Endodermal cell (in vitro differentiated cells): ENCODE measurements at regions not wholly inside any gene's neighbourhood (a gene's known extent, or its start where the extent isn't known, plus 50 kb on each side); places are given as distances from the start of the nearest gene placed in this dataset.

Experiments used
- DNase-seq: peaks from one replicate; pipeline ENCODE4 v3.0.0-alpha.2; 2017
- H3K27ac ChIP-seq: 2 replicates; pipeline ENCODE4 v1.5.1; 2013; ENCODE audit warnings: mild to moderate bottlenecking, low read depth, low read length, moderate library complexity
- H3K27me3 ChIP-seq: 2 replicates; pipeline ENCODE4 v1.6.1; 2013; ENCODE audit warnings: mild to moderate bottlenecking, low read length, moderate library complexity; ENCODE audit not compliant: insufficient read depth, control insufficient read depth, poor library complexity, severe bottlenecking
- H3K36me3 ChIP-seq: 2 replicates; pipeline ENCODE4 v1.7.0; 2013; ENCODE audit warnings: mild to moderate bottlenecking, low read length, moderate library complexity; ENCODE audit not compliant: control insufficient read depth, insufficient read depth
- H3K4me1 ChIP-seq: one replicate; pipeline ENCODE4 v1.7.0; 2013; ENCODE audit warnings: low read length; ENCODE audit not compliant: control insufficient read depth, insufficient read depth
- H3K4me3 ChIP-seq: 2 replicates; pipeline ENCODE4 v1.5.1; 2013; ENCODE audit warnings: mild to moderate bottlenecking, low read length, moderate library complexity
- H3K9ac ChIP-seq: 2 replicates; pipeline ENCODE4 v1.6.1; 2013; ENCODE audit warnings: mild to moderate bottlenecking, low read length, moderate library complexity; ENCODE audit not compliant: poor library complexity, severe bottlenecking; ENCODE audit errors: extremely low read depth
- H3K9me3 ChIP-seq: 2 replicates; pipeline ENCODE4 v1.6.1; 2013; ENCODE audit warnings: mild to moderate bottlenecking, low read length, moderate library complexity; ENCODE audit not compliant: control insufficient read depth
- H3K27ac Mint-ChIP-seq: 2 replicates; pipeline ENCODE4 v1.8.0; 2020; ENCODE audit warnings: mixed read lengths
- H3K27me3 Mint-ChIP-seq: 2 replicates; pipeline ENCODE4 v1.8.0; 2021; ENCODE audit warnings: mild to moderate bottlenecking, mixed read lengths; ENCODE audit not compliant: insufficient read depth
- H3K36me3 Mint-ChIP-seq: 2 replicates; pipeline ENCODE4 v1.8.0; 2020; ENCODE audit warnings: low read depth, mixed read lengths
- H3K4me1 Mint-ChIP-seq: 2 replicates; pipeline ENCODE4 v1.8.0; 2020; ENCODE audit warnings: mixed read lengths
- H3K4me3 Mint-ChIP-seq: 2 replicates; pipeline ENCODE4 v1.8.0; 2020; ENCODE audit warnings: mild to moderate bottlenecking, moderate library complexity, mixed read lengths
- H3K9me3 Mint-ChIP-seq: 2 replicates; pipeline ENCODE4 v1.8.0; 2020; ENCODE audit warnings: mild to moderate bottlenecking, mixed read lengths
- CTCF ChIP-seq: fragments of 200-600 bp; sonication (generic); conservative IDR thresholded peaks from 2 replicates; pipeline ENCODE4 v1.5.0; 2021; ENCODE audit warnings: antibody characterized with exemption, mild to moderate bottlenecking
- WGBS, 2 experiments: methylation state at CpG; one replicate each; pipeline versions ENCODE4 v1.1.5 to v1.1.7; 2013; ENCODE audit warnings: missing lambda C conversion rate in 2 of 2, mixed read lengths in 1 of 2; ENCODE audit not compliant: insufficient coverage in 1 of 2, insufficient read length in 1 of 2; 5-methylcytosine and 5-hydroxymethylcytosine counted together

- no peaks in the 10 kb centered on the region for H3K4me1 ChIP-seq
- no peaks in the 10 kb centered on the region for H3K9me3 ChIP-seq
- WGBS, 2 experiments: 83 to 94% methylated on average over 3 of the region's 3 CpGs
- Mint-ChIP-seq H3K27ac (no peak overlapping the region), H3K4me1 (no peaks in the 10 kb centered on the region), H3K36me3 (no peaks in the 10 kb centered on the region), H3K27me3 (no peaks in the 10 kb centered on the region), H3K4me3 (no peak overlapping the region), H3K9me3 (no peaks in the 10 kb centered on the region)
- H3K9ac ChIP-seq: no peak overlapping the region
- H3K36me3 ChIP-seq: no peaks in the 10 kb centered on the region
- no peak for DNase-seq
- H3K27me3 ChIP-seq: no peaks in the 10 kb centered on the region
- no peak overlapping the region for H3K4me3 ChIP-seq
- TF ChIP-seq CTCF: no peak
- no peak overlapping the region for H3K27ac ChIP-seq
These were observed 350.2 kb upstream of the TSHZ3 start for GRCh38 chr19:31699421-31699820.

GRCh38 chr19:31701146-31701545, 351.9 kb upstream of the TSHZ3 start:
- no peaks in the 10 kb centered on the region for H3K27me3 ChIP-seq
- Mint-ChIP-seq H3K4me1 (no peaks in the 10 kb centered on the region), H3K27me3 (no peaks in the 10 kb centered on the region), H3K27ac (no peak overlapping the region), H3K4me3 (no peak overlapping the region), H3K9me3 (no peaks in the 10 kb centered on the region), H3K36me3 (no peaks in the 10 kb centered on the region)
- H3K9me3 ChIP-seq: no peaks in the 10 kb centered on the region
- no peaks in the 10 kb centered on the region for H3K4me1 ChIP-seq
- no peak for DNase-seq
- WGBS, 2 experiments: 86% methylated on average over 3 of the region's 3 CpGs; no CpG with 5 or more reads in 1 of the 2 experiments
- no peak overlapping the region for H3K4me3 ChIP-seq
- no peak overlapping the region for H3K27ac ChIP-seq
- no peaks in the 10 kb centered on the region for H3K36me3 ChIP-seq
- no peak for TF ChIP-seq CTCF
- H3K9ac ChIP-seq: no peak overlapping the region

- Mint-ChIP-seq H3K4me1 (peaks cover 3% of the 10 kb centered on the region), H3K4me3 (no peak overlapping the region), H3K27me3 (no peaks in the 10 kb centered on the region), H3K27ac (no peak overlapping the region), H3K9me3 (no peaks in the 10 kb centered on the region), H3K36me3 (no peaks in the 10 kb centered on the region)
- H3K27me3 ChIP-seq: no peaks in the 10 kb centered on the region
- 86 to 89% methylated on average over 3 to 5 of the region's 5 CpGs for WGBS, 2 experiments
- no peak overlapping the region for H3K9ac ChIP-seq
- no peak for DNase-seq
- no peaks in the 10 kb centered on the region for H3K9me3 ChIP-seq
- H3K36me3 ChIP-seq: no peaks in the 10 kb centered on the region
- no peak overlapping the region for H3K27ac ChIP-seq
- no peak overlapping the region for H3K4me3 ChIP-seq
- no peaks in the 10 kb centered on the region for H3K4me1 ChIP-seq
- TF ChIP-seq CTCF: no peak
These were observed 356.4 kb upstream of the TSHZ3 start for GRCh38 chr19:31705656-31706055.
